ENCODE measurements at regions not wholly inside any gene's neighbourhood (a gene's known extent, or its start where the extent isn't known, plus 50 kb on each side); places are given as distances from the start of the nearest gene placed in this dataset.

- TF ChIP-seq CTCF (conservative IDR thresholded peaks at IDR 0.05 in 1 of 2, IDR thresholded peaks at IDR 0.05 in 1 of 2; ENCODE audit: extremely low read depth in 1 of 2, insufficient read depth in 1 of 2, low read depth in 1 of 2, low read length in 2 of 2) (no peak), EZH2 (IDR thresholded peaks at IDR 0.05; ENCODE audit: borderline replicate concordance, low read length) (no peak)
Measured at GRCh38 chr3:88809993-88810392, 297.4 kb upstream of the EPHA3 start.

All from mammary epithelial cell (primary cell).